MCF 10A (cell line): ENCODE measurements at regions not wholly inside any gene's neighbourhood (a gene's known extent, or its start where the extent isn't known, plus 50 kb on each side); places are given as distances from the start of the nearest gene placed in this dataset.

Experiments
- BruUV-seq: library from RNA; stranded (reverse); fragments of 400-500 nt; replicated peaks from 2 replicates; lab custom pipeline; 2021; lab: Mats Ljungman, UMichigan
- CTCF ChIA-PET: fragments of 300-600 bp; sonication (Branson Sonifier 250); formaldehyde crosslinking; extraction: SDS; loops from one replicate; lab custom pipeline; 2021; ENCODE audit warnings: antibody characterized with exemption, inconsistent platforms; lab: Yijun Ruan, JAX
- POLR2A ChIA-PET: fragments of 300-600, 350-650 bp; sonication (Branson Sonifier 250); formaldehyde crosslinking; extraction: SDS; loops from one replicate; lab custom pipeline; 2020; ENCODE audit warnings: antibody characterized with exemption, inconsistent platforms; lab: Yijun Ruan, JAX
- DNase-seq: peaks from one replicate; pipeline ENCODE4 v3.0.0-alpha.2; 2018; ENCODE audit not compliant: unreplicated experiment
- H3K27ac Mint-ChIP-seq: one replicate; pipeline ENCODE4 v1.8.0; 2022; ENCODE audit warnings: mild to moderate bottlenecking, low read depth, mixed read lengths; ENCODE audit not compliant: unreplicated experiment
- H3K27me3 Mint-ChIP-seq: one replicate; pipeline ENCODE4 v1.8.0; 2022; ENCODE audit warnings: mixed read lengths; ENCODE audit not compliant: insufficient read depth, unreplicated experiment
- H3K36me3 Mint-ChIP-seq: one replicate; pipeline ENCODE4 v1.8.0; 2022; ENCODE audit warnings: mild to moderate bottlenecking, moderate library complexity, mixed read lengths; ENCODE audit not compliant: insufficient read depth, unreplicated experiment
- H3K4me1 Mint-ChIP-seq: one replicate; pipeline ENCODE4 v1.8.0; 2022; ENCODE audit warnings: mixed read lengths; ENCODE audit not compliant: insufficient read depth, unreplicated experiment
- H3K4me3 Mint-ChIP-seq: one replicate; pipeline ENCODE4 v1.8.0; 2022; ENCODE audit warnings: mild to moderate bottlenecking, moderate library complexity, mixed read lengths; ENCODE audit not compliant: unreplicated experiment
- H3K9me3 Mint-ChIP-seq: one replicate; pipeline ENCODE4 v1.8.0; 2022; ENCODE audit warnings: mixed read lengths; ENCODE audit not compliant: unreplicated experiment
- CTCF ChIP-seq: fragments of 200-600 bp; IDR thresholded peaks from one replicate; pipeline ENCODE4 v1.8.0; 2022; ENCODE audit warnings: antibody characterized with exemption, mild to moderate bottlenecking; ENCODE audit not compliant: unreplicated experiment
- intact Hi-C: fragments of 100-400 bp; cut with micrococcal nuclease; formaldehyde crosslinking; loops from 2 replicates; pipeline ENCODE4 v1.14.1; 2022

GRCh38 chr10:36042135-36042534, 400.0 kb upstream of the FZD8 start:
- DNase-seq, result no peak
- intact Hi-C loops, result no loop called here
- no TSS peak for BruUV-seq
- H3K4me1 Mint-ChIP-seq, result no peaks in the 10 kb centered on the region
- H3K9me3 Mint-ChIP-seq, result no peaks in the 10 kb centered on the region
- no peak overlapping the region for H3K4me3 Mint-ChIP-seq
- ChIA-PET CTCF (interaction anchor here (0.6 kb wide), 1 partner anchor 302 kb away, joined by 3 read pairs; no protein-coding TSS in a partner anchor), POLR2A (no interaction called here)
- no peaks in the 10 kb centered on the region for H3K27me3 Mint-ChIP-seq
- no peak overlapping the region for H3K27ac Mint-ChIP-seq
- no peak for TF ChIP-seq CTCF
- no peaks in the 10 kb centered on the region for H3K36me3 Mint-ChIP-seq

- no peak for TF ChIP-seq CTCF
- no peak for DNase-seq
- no peak overlapping the region for H3K27ac Mint-ChIP-seq
- no peaks in the 10 kb centered on the region for H3K9me3 Mint-ChIP-seq
- no peak overlapping the region for H3K4me3 Mint-ChIP-seq
- ChIA-PET CTCF (no interaction called here), POLR2A (interaction anchor here (0.6 kb wide), 1 partner anchor 708 kb away, joined by 3 read pairs; no protein-coding TSS in a partner anchor)
- no peaks in the 10 kb centered on the region for H3K36me3 Mint-ChIP-seq
- no TSS peak for BruUV-seq
- intact Hi-C loops, result no loop called here
- H3K4me1 Mint-ChIP-seq, result no peaks in the 10 kb centered on the region
- no peaks in the 10 kb centered on the region for H3K27me3 Mint-ChIP-seq
Measured at GRCh38 chr10:36038316-36038955, 396.3 kb upstream of the FZD8 start.

- Mint-ChIP-seq H3K9me3 (no peaks in the 10 kb centered on the region), H3K4me3 (no peak overlapping the region), H3K27ac (no peak overlapping the region), H3K27me3 (no peaks in the 10 kb centered on the region), H3K4me1 (no peaks in the 10 kb centered on the region), H3K36me3 (no peaks in the 10 kb centered on the region)
- intact Hi-C loops, result no loop called here
- CTCF ChIA-PET, result no interaction called here
- TF ChIP-seq CTCF, result no peak
- DNase-seq, result no peak
- POLR2A ChIA-PET, result no interaction called here
- BruUV-seq, result no TSS peak
Measured at GRCh38 chr10:36036137-36036536, 394.0 kb upstream of the FZD8 start.

GRCh38 chr10:36033808-36034207, 391.7 kb upstream of the FZD8 start:
- no peaks in the 10 kb centered on the region for H3K27me3 Mint-ChIP-seq
- H3K36me3 Mint-ChIP-seq, result no peaks in the 10 kb centered on the region
- BruUV-seq, result no TSS peak
- no peaks in the 10 kb centered on the region for H3K4me1 Mint-ChIP-seq
- no peaks in the 10 kb centered on the region for H3K9me3 Mint-ChIP-seq
- no peak for TF ChIP-seq CTCF
- H3K27ac Mint-ChIP-seq, result no peak overlapping the region
- DNase-seq, result no peak
- no peak overlapping the region for H3K4me3 Mint-ChIP-seq
- ChIA-PET CTCF (no interaction called here), POLR2A (no interaction called here)
- intact Hi-C loops, result no loop called here
